Left ventricle myocardium superior (tissue), 1 donor: ENCODE measurements at regions not wholly inside any gene's neighbourhood (a gene's known extent, or its start where the extent isn't known, plus 50 kb on each side); places are given as distances from the start of the nearest gene placed in this dataset.
"Not testable (repeated sequence)": the region's sequence is repeated elsewhere in the genome, so short reads cannot be mapped to it uniquely, and the experiment has no call there.

ENCODE experiments used
- ATAC-seq: fragments of 200-7000 bp; cut with Tn5 transposase; one replicate; pipeline ENCODE4 v1.9.1; 2020; ENCODE audit warnings: mild to moderate bottlenecking, moderate library complexity
- DNase-seq: peaks from one replicate; pipeline ENCODE4 v3.0.0-alpha.2; 2020
- intact Hi-C: fragments of 100-400 bp; cut with micrococcal nuclease; formaldehyde crosslinking; loops from one replicate; pipeline ENCODE4 v1.11.0; 2022
- donor health status: DM: no; HTN: yes; CAD: no; lungs with severe emphysema.

DNA sequence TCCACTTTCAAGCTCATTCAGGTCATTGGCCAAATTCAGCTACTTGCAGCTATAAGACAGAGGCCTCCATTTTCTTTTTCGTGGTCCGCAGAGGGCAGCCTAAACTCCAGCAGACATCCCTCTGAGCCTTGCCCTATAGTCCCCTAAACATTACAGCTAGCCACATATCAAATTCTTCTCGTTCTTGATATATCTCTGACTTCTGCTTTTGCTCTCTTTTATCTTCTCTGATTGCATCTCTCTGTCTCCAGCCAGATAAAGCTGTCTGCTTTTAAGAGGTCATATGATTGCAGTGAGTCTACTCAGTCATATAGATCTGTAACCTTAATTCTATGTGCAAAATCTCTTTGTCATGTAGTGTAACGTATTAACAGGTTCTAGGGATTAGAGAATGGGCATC lies 358.4 kb upstream of the RGS17 start:
- intact Hi-C loops, result no loop called here
- no peak for ATAC-seq
- DNase-seq, result no peak

DNA sequence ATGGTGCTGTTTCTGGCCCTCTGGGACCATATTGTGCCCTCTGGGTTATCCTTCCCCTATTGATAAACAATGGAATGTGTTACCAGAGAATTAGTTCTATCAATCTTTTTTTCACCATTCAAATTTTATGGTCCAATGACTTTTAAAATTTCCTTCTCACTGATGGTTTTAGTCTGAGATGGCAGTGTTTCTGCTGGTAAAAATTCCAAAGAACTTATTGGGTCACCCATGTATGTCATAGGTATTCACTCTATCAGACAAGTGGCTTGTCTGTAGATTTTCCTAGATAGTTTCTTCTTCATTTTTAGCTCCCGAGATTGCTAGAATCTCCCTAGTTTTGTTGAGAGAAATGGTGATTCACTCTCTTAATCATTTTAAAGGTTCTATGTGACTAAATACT lies 357.2 kb upstream of the RGS17 start:
- intact Hi-C loops, result no loop called here
- ATAC-seq, result no peak

DNA sequence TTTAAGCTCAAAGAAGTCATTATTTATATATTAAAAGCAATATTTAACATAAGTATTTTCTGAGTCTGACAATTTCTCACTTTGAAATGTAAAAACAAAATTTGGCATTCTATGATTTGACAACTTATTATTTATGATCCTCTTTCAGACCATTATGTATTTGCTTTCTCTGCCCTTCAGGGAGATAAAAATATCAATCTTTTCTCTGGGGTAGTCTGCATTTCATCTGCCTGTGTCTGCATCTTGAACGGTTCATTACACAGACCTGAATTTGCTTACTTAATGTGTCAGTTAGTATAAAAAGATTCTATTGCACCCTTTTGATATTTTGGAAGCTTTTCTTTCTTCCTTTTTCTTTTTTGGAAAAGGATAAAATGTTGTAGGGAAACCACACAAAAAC lies 354.0 kb upstream of the RGS17 start:
- ATAC-seq (no peak), DNase-seq (no peak)
- intact Hi-C loops, result no loop called here

More for the DNA sequence above, 357.2 kb upstream of the RGS17 start:
- no peak for DNase-seq

GRCh38 chr6:153484056-153484455 lies 353.0 kb upstream of the RGS17 start:
- DNase-seq, result no peak
- no peak for ATAC-seq
- intact Hi-C loops, result no loop called here

DNA sequence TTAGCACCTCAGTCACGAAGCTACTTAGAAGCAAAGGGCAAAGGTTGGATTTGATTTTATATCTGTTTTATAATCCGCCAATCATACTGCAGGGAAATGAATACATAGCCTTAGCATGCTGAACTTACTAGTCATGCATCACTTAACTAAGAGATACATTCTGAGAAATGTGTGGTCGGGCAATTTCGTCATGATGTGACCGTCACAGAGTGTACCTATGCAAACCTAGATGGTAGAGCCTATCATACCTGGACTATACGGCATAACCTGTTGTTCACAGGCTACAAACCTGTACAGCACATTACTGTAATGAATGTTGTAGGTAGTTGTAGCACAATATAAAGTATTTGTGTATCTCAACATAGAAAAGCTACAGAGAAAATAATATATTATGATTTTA lies 345.2 kb upstream of the RGS17 start:
- DNase-seq, result no peak
- intact Hi-C loops, result no loop called here
- ATAC-seq, result no peak

GRCh38 chr6:153465050-153465449 lies 334.0 kb upstream of the RGS17 start:
- ATAC-seq (no peak), DNase-seq (no peak)
- intact Hi-C loops, result no loop called here

DNA sequence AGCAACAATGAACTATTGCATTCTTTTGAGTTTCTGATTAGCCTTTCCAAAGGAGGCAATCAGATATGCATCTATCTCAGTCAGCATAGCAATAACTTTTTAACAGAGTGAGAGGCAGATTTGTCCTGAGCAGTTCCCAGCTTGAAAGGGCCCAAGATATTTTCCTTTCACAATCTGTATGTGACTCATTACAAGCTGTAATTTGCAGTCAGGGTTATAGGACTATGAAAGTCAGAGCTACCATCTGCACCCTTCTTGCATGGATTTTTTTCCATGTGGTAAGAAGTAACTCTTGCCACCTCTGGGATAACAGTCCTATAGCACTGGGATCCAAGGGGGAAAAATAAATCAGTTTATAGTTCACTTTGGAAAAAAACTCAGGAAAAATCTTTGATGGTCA lies 318.2 kb upstream of the RGS17 start:
- ATAC-seq (no peak), DNase-seq (no peak)
- intact Hi-C loops, result no loop called here

DNA sequence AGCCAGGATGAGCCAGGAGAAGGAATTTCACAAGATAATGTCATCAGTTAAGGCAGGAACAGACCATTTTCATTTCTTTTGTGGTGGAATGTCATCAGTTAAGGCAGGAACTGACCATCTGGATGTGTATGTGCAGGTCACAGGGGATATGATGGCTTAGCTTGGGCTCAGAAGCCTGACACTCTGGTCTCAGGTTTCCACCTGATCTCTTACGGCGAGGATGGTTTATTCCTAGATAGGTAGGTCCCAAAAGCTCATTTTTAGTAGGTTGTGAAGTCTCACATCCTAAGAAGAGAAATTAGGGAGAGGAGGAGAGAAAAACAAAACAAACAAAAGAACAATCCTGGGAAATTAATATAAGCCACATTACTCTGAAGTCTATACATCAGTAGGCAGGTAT lies 311.7 kb upstream of the RGS17 start:
- ATAC-seq, DNase-seq, intact Hi-C loops: not testable (repeated sequence)

- no peak for ATAC-seq
- intact Hi-C loops, result no loop called here
- DNase-seq, result no peak
Measured at GRCh38 chr6:153442096-153442495, 311.0 kb upstream of the RGS17 start.

- no peak for DNase-seq
- intact Hi-C loops, result no loop called here
- no peak for ATAC-seq
Measured at GRCh38 chr6:153437193-153437592, 306.1 kb upstream of the RGS17 start.

DNA sequence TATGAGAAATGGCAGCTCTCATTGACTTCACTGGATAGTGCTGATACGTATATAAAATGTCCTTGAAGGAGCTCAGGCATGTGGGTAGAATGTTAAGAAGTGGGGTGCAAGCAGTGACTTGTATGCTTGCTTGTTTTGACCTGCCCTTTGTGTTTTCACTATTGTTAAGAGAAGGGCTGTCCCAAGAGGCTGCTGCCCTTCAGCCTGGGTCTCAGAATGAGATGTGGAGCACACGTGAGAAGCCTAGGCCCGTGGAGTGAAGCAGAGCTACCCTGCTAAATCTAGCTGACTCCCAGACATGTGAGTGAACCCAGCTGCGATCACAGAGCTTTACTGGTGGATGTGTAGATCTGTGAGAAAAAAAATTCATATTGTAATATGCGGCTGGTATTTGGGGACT lies 305.3 kb upstream of the RGS17 start:
- ATAC-seq, result no peak
- intact Hi-C loops, result no loop called here
- no peak for DNase-seq

GRCh38 chr6:153435787-153436186 lies 304.7 kb upstream of the RGS17 start:
- intact Hi-C loops, result no loop called here
- DNase-seq (no peak), ATAC-seq (no peak)

GRCh38 chr6:153425536-153425935 lies 294.5 kb upstream of the RGS17 start:
- intact Hi-C loops, result no loop called here
- ATAC-seq (no peak), DNase-seq (no peak)

DNA sequence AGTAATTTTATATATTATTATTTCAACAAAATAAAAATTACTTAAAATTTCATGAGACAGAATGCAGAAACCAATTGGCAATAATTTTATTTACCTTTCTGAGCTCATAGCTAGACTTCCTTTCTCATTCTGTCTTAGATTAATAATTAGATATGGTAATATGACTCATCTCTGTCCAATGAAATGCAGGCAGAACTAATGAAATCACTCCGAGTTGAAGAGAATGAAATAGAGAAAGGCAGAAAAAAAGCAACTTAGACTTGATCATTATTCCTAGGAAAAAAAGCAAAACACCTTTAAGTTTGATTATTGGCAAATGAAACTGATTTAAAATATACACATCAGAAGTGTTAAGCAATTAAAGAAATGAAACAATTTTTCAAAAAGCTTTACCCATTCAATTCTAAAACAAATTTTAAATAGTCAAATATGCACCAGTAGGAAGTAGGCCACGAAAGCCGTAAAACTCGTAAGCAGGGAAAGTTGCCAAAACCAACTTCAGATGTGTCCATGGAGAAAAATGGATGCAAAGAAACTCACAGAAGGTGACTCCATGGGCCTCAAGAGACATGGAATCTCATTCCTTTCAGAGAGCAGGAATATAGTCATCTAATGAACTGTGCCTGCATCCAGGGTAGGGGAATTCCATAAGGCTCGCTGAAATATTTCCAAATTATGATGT lies 293.8 kb upstream of the RGS17 start:
- ATAC-seq (no peak), DNase-seq (no peak)
- intact Hi-C loops, result no loop called here

GRCh38 chr6:153412519-153412918 lies 281.4 kb upstream of the RGS17 start:
- DNase-seq (no peak), ATAC-seq (no peak)
- intact Hi-C loops, result no loop called here

DNA sequence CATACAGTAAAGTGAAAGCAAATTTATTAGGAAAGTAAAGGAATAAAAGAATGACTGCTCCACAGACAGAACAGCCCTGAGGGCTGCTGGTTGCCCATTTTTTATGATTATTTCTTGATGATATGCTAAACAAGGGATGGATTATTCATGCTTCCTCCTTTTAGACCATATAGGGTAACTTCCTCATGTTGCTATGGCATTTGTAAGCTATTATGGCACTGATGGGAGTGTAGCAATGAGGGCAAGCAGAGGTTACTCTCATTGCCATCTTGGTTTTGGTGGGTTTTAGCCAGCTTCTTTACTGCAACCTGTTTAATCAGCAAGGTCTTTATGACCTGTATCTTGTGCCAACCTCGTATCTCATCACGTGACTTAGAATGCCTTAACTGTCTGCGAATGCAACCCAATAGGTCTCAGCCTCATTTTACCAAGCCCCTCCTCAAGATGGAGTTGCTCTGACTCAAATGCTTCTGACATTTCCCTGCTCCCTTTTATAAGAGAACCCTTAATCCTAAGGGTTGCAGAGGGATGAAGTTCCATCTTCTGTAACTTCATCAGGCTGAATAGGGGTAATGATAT lies 280.1 kb upstream of the RGS17 start:
- intact Hi-C loops, result no loop called here
- DNase-seq (no peak), ATAC-seq (no peak)

- no peak for ATAC-seq
- DNase-seq, result no peak
- intact Hi-C loops, result no loop called here
Measured at GRCh38 chr6:153405931-153406330, 274.8 kb upstream of the RGS17 start.

GRCh38 chr6:153401751-153402150 lies 270.7 kb upstream of the RGS17 start:
- ATAC-seq (no peak), DNase-seq (no peak)
- intact Hi-C loops, result no loop called here

GRCh38 chr6:153392156-153392555 lies 261.1 kb upstream of the RGS17 start:
- ATAC-seq, result no peak
- intact Hi-C loops, result no loop called here

GRCh38 chr6:153373869-153374268 lies 242.8 kb upstream of the RGS17 start:
- DNase-seq (no peak), ATAC-seq (no peak)
- intact Hi-C loops, result no loop called here

More at GRCh38 chr6:153392156-153392555, 261.1 kb upstream of the RGS17 start:
- DNase-seq, result no peak

DNA sequence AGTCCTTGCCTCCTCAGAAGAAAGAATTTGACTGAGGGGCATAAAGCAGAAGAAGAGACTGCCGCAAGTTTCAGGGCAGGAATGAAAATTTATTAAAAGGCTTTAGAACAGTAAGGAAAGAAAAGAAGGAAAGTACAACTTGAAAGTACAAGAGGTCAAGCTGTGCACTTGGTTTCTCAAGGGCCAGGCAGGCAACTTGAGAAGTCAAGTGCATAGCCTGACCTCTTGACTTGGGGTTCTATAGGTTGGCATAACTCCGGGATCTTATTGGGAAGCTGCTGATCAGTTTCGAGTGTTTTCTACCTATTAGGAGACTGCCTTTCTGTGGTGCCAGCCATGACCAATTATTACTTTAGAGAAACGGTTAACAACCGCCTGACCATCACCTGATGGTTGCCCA lies 237.0 kb upstream of the RGS17 start:
- intact Hi-C loops, result no loop called here
- ATAC-seq (no peak), DNase-seq (no peak)
